Cardiac septum (tissue), 1 donor: ENCODE measurements at regions not wholly inside any gene's neighbourhood (a gene's known extent, or its start where the extent isn't known, plus 50 kb on each side); places are given as distances from the start of the nearest gene placed in this dataset.

ENCODE experiments used
- DNase-seq: peaks from one replicate; pipeline ENCODE4 v3.0.0-alpha.2; 2020; ENCODE audit warnings: low spot score
- intact Hi-C: fragments of 100-400 bp; cut with DNase I; formaldehyde crosslinking; loops from one replicate; pipeline ENCODE4 v1.14.0; 2022
- donor health status: DM: no; HTN: no; CAD: no.

GRCh38 chr2:57570961-57571360, 475.6 kb upstream of the VRK2 start:
- intact Hi-C loops = no loop called here
- no peak for DNase-seq

DNA sequence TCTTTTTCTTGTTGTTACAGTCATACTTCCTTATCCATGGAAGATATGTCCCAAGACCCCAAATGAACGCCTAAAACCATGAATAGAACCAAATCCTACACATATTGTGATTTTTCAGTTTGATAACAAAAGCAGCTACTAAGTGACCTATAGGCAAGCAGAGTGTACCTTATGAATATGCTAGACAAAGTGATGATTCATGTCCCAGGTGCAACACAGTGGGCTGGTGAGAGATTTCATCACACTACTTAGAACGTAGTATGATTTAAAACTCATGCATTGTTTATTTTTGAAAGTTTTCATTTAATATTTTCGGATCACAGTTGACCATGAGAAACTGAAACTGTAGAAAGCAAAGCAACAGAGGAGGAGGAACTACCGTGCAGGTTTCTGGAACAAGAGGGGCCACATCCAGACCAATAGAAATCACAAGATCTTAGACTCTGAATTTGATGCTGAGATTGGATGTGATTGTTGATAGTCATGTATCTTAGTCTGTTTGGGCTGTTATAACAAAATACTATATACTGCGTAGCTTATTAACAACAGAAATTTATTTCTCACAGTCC, 470.8 kb upstream of the VRK2 start:
- intact Hi-C loops = no loop called here
- DNase-seq = no peak

GRCh38 chr2:57576983-57577382, 469.6 kb upstream of the VRK2 start:
- no peak for DNase-seq
- intact Hi-C loops = no loop called here

DNA sequence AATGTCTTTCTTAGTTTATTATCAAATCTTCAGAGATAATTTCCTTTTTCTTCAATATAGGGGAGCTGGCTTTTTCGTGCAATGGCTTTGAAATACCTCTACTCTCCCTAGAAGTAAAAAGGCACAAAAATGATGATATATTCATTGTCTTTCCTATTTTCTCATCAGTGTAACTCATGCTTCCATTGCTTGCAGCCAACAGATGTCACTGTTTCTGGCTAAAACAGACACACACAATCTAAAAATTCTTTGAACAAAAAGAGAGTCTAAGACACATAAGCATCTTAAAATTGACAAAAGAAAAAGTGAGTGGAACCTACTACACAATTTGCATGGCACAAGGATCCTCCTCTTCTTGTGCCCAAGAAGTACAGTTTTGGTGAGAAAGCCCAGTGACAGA, 448.7 kb upstream of the VRK2 start:
- no peak for DNase-seq
- intact Hi-C loops = no loop called here

DNA sequence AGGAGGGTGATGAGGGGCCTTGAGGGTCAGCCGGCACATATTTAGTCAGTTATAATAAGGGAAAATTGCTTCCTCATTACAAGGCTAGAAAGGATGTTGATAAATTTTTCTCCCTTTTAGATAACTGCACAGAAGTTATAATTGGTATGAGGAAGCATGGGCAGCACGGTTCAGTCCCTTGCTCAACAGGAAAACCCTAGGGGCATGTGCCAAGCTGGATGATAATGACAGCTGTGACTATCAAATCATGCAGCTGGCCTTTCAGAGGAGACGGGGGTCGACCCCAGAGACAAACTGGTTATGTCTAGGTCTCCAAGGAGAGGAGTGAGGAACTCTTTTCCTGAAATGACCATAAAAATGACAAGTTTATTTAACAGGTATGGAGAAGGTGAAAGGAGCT, 448.1 kb upstream of the VRK2 start:
- peak; percentile 69 for DNase-seq
- intact Hi-C loops = no loop called here

GRCh38 chr2:57602733-57603132, 443.9 kb upstream of the VRK2 start:
- DNase-seq = no peak
- intact Hi-C loops = no loop called here

DNA sequence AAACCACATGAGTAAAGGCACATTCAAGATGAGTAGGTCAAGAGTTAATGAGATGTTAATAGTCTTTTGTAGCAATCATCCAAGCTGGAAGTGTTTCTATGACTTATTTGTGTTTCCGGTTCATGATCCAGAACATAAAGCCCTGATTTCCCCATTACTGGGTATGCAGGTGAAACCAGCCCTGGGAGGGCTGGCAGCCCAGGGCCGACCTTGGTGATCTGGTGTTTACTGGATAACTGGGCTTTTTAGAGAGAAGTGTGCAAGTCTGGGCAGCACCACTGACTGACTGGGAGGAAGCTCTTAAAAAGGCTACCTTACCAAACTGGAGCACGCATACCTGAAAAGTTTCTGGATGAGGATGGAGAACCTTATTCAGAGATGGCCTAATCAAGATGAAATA, 431.6 kb upstream of the VRK2 start:
- intact Hi-C loops = no loop called here
- no peak for DNase-seq

DNA sequence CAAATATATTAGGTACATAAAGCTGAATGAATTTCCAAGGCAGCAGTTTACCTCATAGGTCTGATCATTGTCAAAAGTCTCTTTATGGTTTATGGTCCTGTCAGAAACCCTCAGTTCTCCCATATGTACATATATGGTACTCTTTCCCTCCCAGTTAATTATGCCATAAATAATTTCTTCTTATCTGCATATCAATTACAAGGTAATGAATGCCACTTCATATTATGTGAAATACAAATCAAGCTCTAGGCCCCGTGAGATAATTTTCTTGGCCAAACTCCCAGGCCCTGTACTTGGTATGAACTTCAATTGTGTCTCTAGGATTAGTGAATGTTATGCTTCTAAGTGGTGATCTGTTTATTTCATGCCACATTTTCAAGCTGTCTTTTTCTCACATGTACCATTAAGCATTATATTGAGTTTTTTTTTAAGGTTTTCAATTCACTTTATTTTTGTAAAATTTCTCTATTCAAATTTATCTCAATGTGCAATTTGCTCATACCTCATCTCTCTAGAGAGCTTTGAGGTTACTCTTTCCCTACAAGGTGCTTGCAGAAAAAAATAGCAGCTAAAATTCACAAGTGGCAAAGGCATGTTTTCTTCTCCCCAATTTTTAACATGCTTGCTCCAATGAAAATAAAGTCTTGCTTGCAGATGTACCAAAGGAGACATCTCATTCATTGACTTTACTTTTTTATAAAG, 430.6 kb upstream of the VRK2 start:
- intact Hi-C loops = no loop called here
- no peak for DNase-seq

DNA sequence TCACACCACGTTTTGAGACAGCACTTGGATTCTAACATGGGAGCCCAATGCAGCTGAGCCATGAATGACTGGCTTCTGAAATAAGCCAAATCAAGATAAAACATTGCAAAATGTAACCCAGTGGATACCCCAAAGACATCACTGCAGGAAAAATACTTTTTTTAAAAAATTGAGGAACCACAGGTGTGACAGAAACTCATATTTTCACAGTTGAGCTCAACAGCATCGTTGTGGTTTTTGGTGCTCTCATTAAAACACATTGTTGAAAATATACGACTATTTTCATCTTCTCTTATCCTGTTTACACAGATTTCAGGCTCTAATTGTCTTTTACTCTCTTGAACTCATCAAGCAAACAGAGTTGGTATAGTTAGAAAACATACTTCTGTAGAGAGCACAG, 429.3 kb upstream of the VRK2 start:
- intact Hi-C loops = no loop called here

GRCh38 chr2:57621122-57621663, 425.4 kb upstream of the VRK2 start:
- no peak for DNase-seq

More for the DNA sequence above, 429.3 kb upstream of the VRK2 start:
- no peak for DNase-seq

DNA sequence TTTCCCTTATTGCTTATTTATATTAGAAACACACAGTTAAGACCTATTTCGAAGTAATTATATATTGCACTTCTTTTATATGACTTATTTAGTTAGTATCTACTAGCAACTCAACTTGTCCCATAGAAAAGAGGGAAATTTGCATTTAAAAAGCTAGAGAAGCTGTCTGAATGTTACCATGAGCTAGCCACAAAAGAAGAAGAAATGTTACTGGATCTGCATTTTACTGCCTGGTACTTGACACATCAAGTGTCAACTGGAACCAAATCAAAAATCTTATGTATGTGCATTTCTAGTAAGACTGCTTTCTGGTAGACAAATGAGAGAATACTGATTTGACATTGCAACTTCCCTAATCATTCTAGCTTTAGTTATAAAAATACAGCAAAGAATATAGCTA, 424.6 kb upstream of the VRK2 start:
- intact Hi-C loops = no loop called here

More at GRCh38 chr2:57621122-57621663, 425.4 kb upstream of the VRK2 start:
- intact Hi-C loops = no loop called here

GRCh38 chr2:57656198-57656597, 390.4 kb upstream of the VRK2 start:
- intact Hi-C loops = no loop called here
- no peak for DNase-seq

More for the DNA sequence above, 424.6 kb upstream of the VRK2 start:
- DNase-seq = no peak

DNA sequence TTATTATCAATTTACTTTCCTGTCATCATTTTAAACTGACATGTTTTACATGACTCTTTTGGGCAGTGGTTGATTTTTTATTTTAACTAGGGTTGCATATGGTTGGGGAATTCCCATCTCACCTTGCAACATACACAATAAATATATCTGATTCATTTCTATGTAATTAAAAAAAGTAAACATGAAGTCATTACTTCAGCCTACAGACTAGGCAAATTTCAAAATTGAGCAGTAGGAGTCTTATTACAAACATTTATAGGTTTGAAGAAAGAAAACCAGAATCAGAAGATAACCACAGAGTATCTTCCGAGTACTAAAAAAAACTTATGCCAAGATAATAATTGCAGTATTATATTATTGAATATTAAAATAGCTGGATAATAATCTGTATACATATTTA, 377.0 kb upstream of the VRK2 start:
- intact Hi-C loops = no loop called here
- no peak for DNase-seq

DNA sequence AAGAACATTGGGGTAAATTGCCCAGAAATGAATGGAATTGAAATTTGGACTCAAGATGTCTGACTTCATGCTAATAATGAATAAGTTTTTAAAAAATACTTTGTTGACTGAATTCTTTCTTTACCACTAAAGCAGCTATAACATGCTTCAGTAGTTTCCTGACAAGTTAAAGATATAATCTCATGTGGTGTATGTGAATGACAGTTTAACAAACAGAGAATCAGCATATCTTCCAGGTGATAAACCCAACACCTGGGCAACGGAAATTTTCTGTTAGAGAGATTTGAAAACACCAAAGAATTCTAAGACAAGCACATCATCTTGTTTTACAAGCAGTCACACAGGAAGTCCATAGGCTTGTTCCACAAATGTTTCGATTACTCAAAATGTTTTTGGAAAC, 372.6 kb upstream of the VRK2 start:
- no peak for DNase-seq
- intact Hi-C loops = no loop called here

GRCh38 chr2:57674743-57675142, 371.9 kb upstream of the VRK2 start:
- intact Hi-C loops = no loop called here
- no peak for DNase-seq

- intact Hi-C loops = no loop called here
- no peak for DNase-seq
Measured at GRCh38 chr2:57677296-57677695, 369.3 kb upstream of the VRK2 start.

DNA sequence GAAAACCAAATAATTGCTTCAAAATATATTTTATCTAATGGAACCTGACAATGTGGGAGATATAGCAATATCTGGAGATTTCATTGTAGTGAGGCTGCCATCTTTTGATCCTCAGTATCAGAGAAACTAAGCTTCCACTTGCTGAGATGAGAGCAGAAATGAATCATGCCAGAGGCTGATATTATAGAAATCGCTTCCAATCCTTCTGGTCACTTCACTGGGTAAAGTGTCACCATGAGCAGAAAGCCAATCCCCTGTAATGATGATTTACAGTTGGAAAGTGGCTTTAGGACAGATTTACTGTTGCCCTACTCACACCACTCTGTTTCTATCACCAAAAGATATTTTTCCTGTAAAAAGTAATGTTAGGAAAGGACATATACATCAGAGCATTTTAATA, 365.0 kb upstream of the VRK2 start:
- intact Hi-C loops = no loop called here

DNA sequence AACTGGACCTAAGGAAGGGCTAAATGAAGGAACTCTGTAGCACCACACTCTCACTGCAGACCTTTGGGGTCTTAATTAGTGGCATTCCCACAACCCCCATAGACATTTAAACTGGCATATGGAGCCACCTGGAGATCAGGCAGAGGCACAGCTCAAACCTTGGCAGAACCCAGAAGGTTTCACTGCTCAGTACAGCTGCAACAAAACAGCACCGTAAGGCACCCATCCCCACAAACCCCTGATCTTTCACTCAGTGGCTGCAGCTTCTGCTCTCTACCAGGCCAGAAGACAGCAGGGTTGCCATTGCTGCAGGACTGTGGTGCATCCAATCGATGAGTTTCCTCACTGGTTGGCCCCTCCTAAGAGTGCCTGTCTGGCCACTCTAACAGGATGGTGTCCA, 361.6 kb upstream of the VRK2 start:
- no peak for DNase-seq

More for the DNA sequence above, 365.0 kb upstream of the VRK2 start:
- no peak for DNase-seq

GRCh38 chr2:57692395-57692794, 354.2 kb upstream of the VRK2 start:
- intact Hi-C loops = no loop called here
- DNase-seq = no peak

More for the DNA sequence above, 361.6 kb upstream of the VRK2 start:
- intact Hi-C loops = no loop called here

DNA sequence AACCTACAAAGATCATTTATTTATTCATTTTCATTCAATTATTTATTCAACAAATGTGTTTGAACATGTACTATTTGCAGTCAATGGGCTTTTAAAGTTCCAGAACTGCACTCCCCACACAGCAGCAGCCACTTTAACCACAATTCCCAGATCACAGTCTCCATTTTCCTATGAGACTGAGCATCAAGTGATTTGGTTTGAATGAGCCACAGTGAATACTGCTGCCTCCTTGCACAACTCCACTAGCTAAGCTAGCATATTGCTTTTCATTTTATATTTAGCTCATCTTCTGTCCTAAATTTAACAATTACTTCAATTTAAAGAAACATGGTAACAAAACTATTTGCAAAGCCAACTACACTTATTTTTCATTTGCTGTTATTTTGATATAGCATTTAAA, 353.4 kb upstream of the VRK2 start:
- no peak for DNase-seq

GRCh38 chr2:57693965-57694364, 352.6 kb upstream of the VRK2 start:
- no peak for DNase-seq
- intact Hi-C loops = no loop called here

More for the DNA sequence above, 353.4 kb upstream of the VRK2 start:
- intact Hi-C loops = no loop called here
